HEK293T (cell line): ENCODE measurements at regions not wholly inside any gene's neighbourhood (a gene's known extent, or its start where the extent isn't known, plus 50 kb on each side); places are given as distances from the start of the nearest gene placed in this dataset.

Experiments used
- BHLHE40 ChIP-seq: fragments of 450-650 bp; IDR thresholded peaks from 2 replicates; pipeline ENCODE4 v1.6.1; 2016; ENCODE audit warnings: mild to moderate bottlenecking, moderate library complexity, borderline replicate concordance
- FOXA1 ChIP-seq: fragments of 450-650 bp; IDR thresholded peaks from 2 replicates; pipeline ENCODE4 v1.6.1; 2016; ENCODE audit warnings: mild to moderate bottlenecking
- FOXK2 ChIP-seq: fragments of 450-650 bp; IDR thresholded peaks from 2 replicates; pipeline ENCODE4 v1.6.1; 2016; ENCODE audit warnings: mild to moderate bottlenecking
- HDGF ChIP-seq: fragments of 450-650 bp; IDR thresholded peaks from 2 replicates; pipeline ENCODE4 v1.6.1; 2017; ENCODE audit warnings: antibody characterized with exemption, borderline replicate concordance

GRCh38 chr17:71247441-71248015 is 873.3 kb upstream of the SOX9 start:
- TF ChIP-seq FOXA1 (no peak), BHLHE40 (no peak), FOXK2 (no peak), HDGF (no peak)
